ENCODE measurements at regions not wholly inside any gene's neighbourhood (a gene's known extent, or its start where the extent isn't known, plus 50 kb on each side); places are given as distances from the start of the nearest gene placed in this dataset.

DNA sequence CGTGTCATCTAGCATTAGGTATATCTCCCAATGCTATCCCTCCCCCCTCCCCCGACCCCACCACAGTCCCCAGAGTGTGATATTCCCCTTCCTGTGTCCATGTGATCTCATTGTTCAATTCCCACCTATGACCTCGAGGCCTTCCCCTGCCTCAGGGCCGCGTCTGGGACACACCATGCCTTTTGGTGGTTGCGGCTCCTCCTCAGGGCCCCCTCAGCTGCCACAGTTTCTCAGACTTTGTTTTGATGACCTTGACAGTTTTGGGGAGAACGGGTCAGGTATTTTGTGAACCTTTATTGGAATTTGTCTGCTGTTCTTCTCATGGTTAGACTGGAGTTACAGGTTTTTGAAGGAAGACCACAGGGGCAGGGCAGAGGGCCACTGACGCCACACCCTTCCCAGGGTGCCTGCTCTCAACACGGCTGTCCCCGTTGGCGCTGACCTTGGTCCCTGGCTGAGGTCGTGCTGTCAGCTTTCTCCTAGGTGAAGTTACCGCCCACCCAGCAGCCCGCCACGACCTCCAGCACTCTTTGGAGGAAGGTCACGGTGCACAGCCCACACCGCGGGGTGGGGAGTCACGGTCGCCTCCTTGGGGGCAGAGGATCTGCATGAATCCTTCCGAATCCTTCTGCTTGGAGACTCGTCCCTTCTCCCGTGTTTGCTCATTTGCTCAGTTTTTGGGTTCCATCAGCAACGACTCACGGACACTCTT, 130.5 kb downstream of the KIF26A start:
- POLR2A ChIA-PET: no interaction called here
- ATAC-seq: no peak
- Histone ChIP-seq H3K27me3 (ENCODE audit: control insufficient read depth in 2 of 2, insufficient read depth in 2 of 2, low read length in 2 of 2) (peaks cover 0 to 11% of the 10 kb centered on the region in 2 experiments; a peak in 2 of 5 replicates), H3K4me2 (ENCODE audit: insufficient read depth, low read length) (no peak overlapping the region), H3K4me1 (replicated peaks in 1 of 2; ENCODE audit: control insufficient read depth in 2 of 2, insufficient read depth in 2 of 2, low read length in 2 of 2) (no peaks in the 10 kb centered on the region; a peak in 1 of 5 replicates), H3K4me3 (no peak overlapping the region), H3K27ac (ENCODE audit: extremely low read depth, low read depth, low read length) (no peak overlapping the region), H2AFZ (ENCODE audit: low read depth, low read length) (no peak overlapping the region), H3K36me3 (ENCODE audit: control insufficient read depth, insufficient read depth, low read length) (no peaks in the 10 kb centered on the region), H4K20me1 (replicated peaks; ENCODE audit: control insufficient read depth, insufficient read depth, low read length) (no peaks in the 10 kb centered on the region), H3K79me2 (ENCODE audit: control insufficient read depth, insufficient read depth, low read length) (no peaks in the 10 kb centered on the region), H3K9me3 (replicated peaks; ENCODE audit: control insufficient read depth, insufficient read depth, low read depth, low read length) (no peaks in the 10 kb centered on the region), H3K9ac (ENCODE audit: insufficient read depth in 1 of 2, low read depth in 2 of 2, low read length in 2 of 2) (no peak overlapping the region), H3K9me1 (ENCODE audit: control insufficient read depth, insufficient read depth, low read length) (no peaks in the 10 kb centered on the region)
- no peak for FAIRE-seq
- no TSS peak for BruUV-seq (replicated peaks)
- intact Hi-C loops (cut with micrococcal nuclease): no loop called here
- CTCF ChIA-PET (ENCODE audit: low intra/inter-chr PET ratio): no interaction called here
- in situ Hi-C loops (cut with MboI): no loop called here
- DNase-seq (ENCODE audit: extremely low read depth in 1 of 4, low spot score in 3 of 4): no peak
- 2% methylated on average over 14 of the region's 25 CpGs for WGBS (ENCODE audit: insufficient coverage, low coverage, missing lambda C conversion rate)
- TF ChIP-seq NFYB (IDR thresholded peaks at IDR 0.05; ENCODE audit: extremely low read depth, insufficient read length) (no peak), PHF21A (IDR thresholded peaks at IDR 0.05; ENCODE audit: borderline replicate concordance, low read depth) (no peak), ZNF780A (CRISPR knock-in tag; IDR thresholded peaks at IDR 0.05) (no peak), MECOM (CRISPR knock-in tag; IDR thresholded peaks at IDR 0.05) (no peak), MCM3 (IDR thresholded peaks at IDR 0.05) (no peak), TBL1XR1 (IDR thresholded peaks at IDR 0.05; ENCODE audit: low read length in 2 of 2) (no peak), HDAC6 (IDR thresholded peaks at IDR 0.05; ENCODE audit: low read depth, low read length) (no peak), ZNF444 (CRISPR knock-in tag; IDR thresholded peaks at IDR 0.05) (no peak), NFIX (CRISPR knock-in tag; IDR thresholded peaks at IDR 0.05; ENCODE audit: low read depth) (no peak), ETV1 (tag; conservative IDR thresholded peaks at IDR 0.05; ENCODE audit: low read depth) (no peak), NR2F6 (CRISPR knock-in tag; IDR thresholded peaks at IDR 0.05) (no peak), PCBP2 (IDR thresholded peaks at IDR 0.05; ENCODE audit: low read depth, low read length, poor library complexity, severe bottlenecking) (no peak)
- TF ChIP-seq, protein P1, sequence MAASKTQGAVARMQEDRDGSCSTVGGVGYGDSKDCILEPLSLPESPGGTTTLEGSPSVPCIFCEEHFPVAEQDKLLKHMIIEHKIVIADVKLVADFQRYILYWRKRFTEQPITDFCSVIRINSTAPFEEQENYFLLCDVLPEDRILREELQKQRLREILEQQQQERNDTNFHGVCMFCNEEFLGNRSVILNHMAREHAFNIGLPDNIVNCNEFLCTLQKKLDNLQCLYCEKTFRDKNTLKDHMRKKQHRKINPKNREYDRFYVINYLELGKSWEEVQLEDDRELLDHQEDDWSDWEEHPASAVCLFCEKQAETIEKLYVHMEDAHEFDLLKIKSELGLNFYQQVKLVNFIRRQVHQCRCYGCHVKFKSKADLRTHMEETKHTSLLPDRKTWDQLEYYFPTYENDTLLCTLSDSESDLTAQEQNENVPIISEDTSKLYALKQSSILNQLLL (CRISPR knock-in tag; IDR thresholded peaks at IDR 0.05; ENCODE audit: borderline replicate concordance): no peak
- TF ChIP-seq, protein P2, sequence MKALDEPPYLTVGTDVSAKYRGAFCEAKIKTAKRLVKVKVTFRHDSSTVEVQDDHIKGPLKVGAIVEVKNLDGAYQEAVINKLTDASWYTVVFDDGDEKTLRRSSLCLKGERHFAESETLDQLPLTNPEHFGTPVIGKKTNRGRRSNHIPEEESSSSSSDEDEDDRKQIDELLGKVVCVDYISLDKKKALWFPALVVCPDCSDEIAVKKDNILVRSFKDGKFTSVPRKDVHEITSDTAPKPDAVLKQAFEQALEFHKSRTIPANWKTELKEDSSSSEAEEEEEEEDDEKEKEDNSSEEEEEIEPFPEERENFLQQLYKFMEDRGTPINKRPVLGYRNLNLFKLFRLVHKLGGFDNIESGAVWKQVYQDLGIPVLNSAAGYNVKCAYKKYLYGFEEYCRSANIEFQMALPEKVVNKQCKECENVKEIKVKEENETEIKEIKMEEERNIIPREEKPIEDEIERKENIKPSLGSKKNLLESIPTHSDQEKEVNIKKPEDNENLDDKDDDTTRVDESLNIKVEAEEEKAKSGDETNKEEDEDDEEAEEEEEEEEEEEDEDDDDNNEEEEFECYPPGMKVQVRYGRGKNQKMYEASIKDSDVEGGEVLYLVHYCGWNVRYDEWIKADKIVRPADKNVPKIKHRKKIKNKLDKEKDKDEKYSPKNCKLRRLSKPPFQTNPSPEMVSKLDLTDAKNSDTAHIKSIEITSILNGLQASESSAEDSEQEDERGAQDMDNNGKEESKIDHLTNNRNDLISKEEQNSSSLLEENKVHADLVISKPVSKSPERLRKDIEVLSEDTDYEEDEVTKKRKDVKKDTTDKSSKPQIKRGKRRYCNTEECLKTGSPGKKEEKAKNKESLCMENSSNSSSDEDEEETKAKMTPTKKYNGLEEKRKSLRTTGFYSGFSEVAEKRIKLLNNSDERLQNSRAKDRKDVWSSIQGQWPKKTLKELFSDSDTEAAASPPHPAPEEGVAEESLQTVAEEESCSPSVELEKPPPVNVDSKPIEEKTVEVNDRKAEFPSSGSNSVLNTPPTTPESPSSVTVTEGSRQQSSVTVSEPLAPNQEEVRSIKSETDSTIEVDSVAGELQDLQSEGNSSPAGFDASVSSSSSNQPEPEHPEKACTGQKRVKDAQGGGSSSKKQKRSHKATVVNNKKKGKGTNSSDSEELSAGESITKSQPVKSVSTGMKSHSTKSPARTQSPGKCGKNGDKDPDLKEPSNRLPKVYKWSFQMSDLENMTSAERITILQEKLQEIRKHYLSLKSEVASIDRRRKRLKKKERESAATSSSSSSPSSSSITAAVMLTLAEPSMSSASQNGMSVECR (CRISPR knock-in tag; IDR thresholded peaks at IDR 0.05): no peak

Data from K562 (cell line).